GM21737 (cell line): ENCODE measurements at regions not wholly inside any gene's neighbourhood (a gene's known extent, or its start where the extent isn't known, plus 50 kb on each side); places are given as distances from the start of the nearest gene placed in this dataset.

ENCODE experiments used
- ATAC-seq: cut with Tn5 transposase; IDR thresholded peaks from one replicate; pipeline ENCODE4 v1.9.1; 2021; ENCODE audit warnings: mild to moderate bottlenecking, moderate library complexity; ENCODE audit not compliant: unreplicated experiment

GRCh38 chr1:34693081-34693480 is 61.8 kb upstream of the GJB5 start:
- no peak for ATAC-seq

- no peak for ATAC-seq
Observed at GRCh38 chr1:34694383-34694782, 60.5 kb upstream of the GJB5 start.

GRCh38 chr1:34695580-34695979 is 59.3 kb upstream of the GJB5 start:
- ATAC-seq = no peak

- ATAC-seq = no peak
Observed at GRCh38 chr1:34696230-34696629, 58.6 kb upstream of the GJB5 start.

- no peak for ATAC-seq
Observed at GRCh38 chr1:34696981-34697380, 57.9 kb upstream of the GJB5 start.

- no peak for ATAC-seq
Observed at GRCh38 chr1:34697818-34698217, 57.0 kb upstream of the GJB5 start.

- ATAC-seq = no peak
Observed at GRCh38 chr1:34701326-34702060, 53.4 kb upstream of the GJB5 start.
